Hematopoietic multipotent progenitor cell (in vitro differentiated cells): ENCODE measurements at regions not wholly inside any gene's neighbourhood (a gene's known extent, or its start where the extent isn't known, plus 50 kb on each side); places are given as distances from the start of the nearest gene placed in this dataset.
"Not testable (repeated sequence)": the region's sequence is repeated elsewhere in the genome, so short reads cannot be mapped to it uniquely, and the experiment has no call there.

Experiments
- DNase-seq, 3 donors: peaks; one replicate each; pipeline ENCODE4 v3.0.0-alpha.2; 2011 to 2015; ENCODE audit warnings: low read depth in 2 of 3, low spot score in 2 of 3

GRCh38 chr4:106541253-106541652, 172.7 kb upstream of the GIMD1 start:
- no peak for DNase-seq

GRCh38 chr4:106530821-106531220, 162.2 kb upstream of the GIMD1 start:
- no peak for DNase-seq

- no peak for DNase-seq
These were observed 161.4 kb upstream of the GIMD1 start for GRCh38 chr4:106530024-106530361.

GRCh38 chr4:106529348-106530023, 160.9 kb upstream of the GIMD1 start:
- no peak for DNase-seq

GRCh38 chr4:106527316-106527715, 158.7 kb upstream of the GIMD1 start:
- DNase-seq, result no peak

GRCh38 chr4:106525425-106525824, 156.8 kb upstream of the GIMD1 start:
- not testable (repeated sequence) for DNase-seq

- DNase-seq, result not testable (repeated sequence)
These were observed 156.2 kb upstream of the GIMD1 start for GRCh38 chr4:106524772-106525171.

- DNase-seq, result no peak
These were observed 154.3 kb upstream of the GIMD1 start for GRCh38 chr4:106522839-106523238.

GRCh38 chr4:106512706-106513105, 144.1 kb upstream of the GIMD1 start:
- DNase-seq, result no peak

- DNase-seq, result no peak
These were observed 138.9 kb upstream of the GIMD1 start for GRCh38 chr4:106507440-106507839.

GRCh38 chr4:106503116-106504050, 134.8 kb upstream of the GIMD1 start:
- no peak for DNase-seq

GRCh38 chr4:106502106-106502699, 133.6 kb upstream of the GIMD1 start:
- peak in 2 of 3 donors; percentile 33 to 66 for DNase-seq

GRCh38 chr4:106497271-106497670, 128.7 kb upstream of the GIMD1 start:
- no peak for DNase-seq

- DNase-seq, result no peak
These were observed 127.5 kb upstream of the GIMD1 start for GRCh38 chr4:106496061-106496460.

GRCh38 chr4:106495476-106495875, 126.9 kb upstream of the GIMD1 start:
- DNase-seq, result no peak

GRCh38 chr4:106494066-106494465, 125.5 kb upstream of the GIMD1 start:
- no peak for DNase-seq

- DNase-seq, result no peak
These were observed 124.5 kb upstream of the GIMD1 start for GRCh38 chr4:106493086-106493485.

- no peak for DNase-seq
These were observed 118.0 kb upstream of the GIMD1 start for GRCh38 chr4:106486533-106486932.

GRCh38 chr4:106481801-106482200, 113.2 kb upstream of the GIMD1 start:
- no peak for DNase-seq

GRCh38 chr4:106478152-106478551, 109.6 kb upstream of the GIMD1 start:
- DNase-seq, result no peak

- no peak for DNase-seq
These were observed 108.2 kb upstream of the GIMD1 start for GRCh38 chr4:106476741-106477140.

GRCh38 chr4:106473515-106473914, 104.9 kb upstream of the GIMD1 start:
- DNase-seq, result no peak
